Smooth muscle cell (in vitro differentiated cells): ENCODE measurements at regions not wholly inside any gene's neighbourhood (a gene's known extent, or its start where the extent isn't known, plus 50 kb on each side); places are given as distances from the start of the nearest gene placed in this dataset.

Experiments used
- DNase-seq: peaks from one replicate; lab custom pipeline; 2025; ENCODE audit not compliant: unreplicated experiment; lab: John Stamatoyannopoulos, UW
- H2AFZ ChIP-seq: fragments of 200-600 bp; sonication (generic); 2 replicates; pipeline ENCODE4 v1.6.0; 2016; ENCODE audit warnings: antibody characterized with exemption, low read depth, mild to moderate bottlenecking
- H3F3A ChIP-seq: fragments of 200-600 bp; sonication (generic); 2 replicates; pipeline ENCODE4 v1.6.0; 2017; ENCODE audit warnings: antibody characterized with exemption, low read depth
- H3K27ac ChIP-seq: fragments of 200-600 bp; sonication (generic); 2 replicates; pipeline ENCODE4 v1.5.1; 2016; ENCODE audit warnings: low read depth, mild to moderate bottlenecking
- H3K27me3 ChIP-seq: fragments of 200-600 bp; sonication (generic); 2 replicates; pipeline ENCODE4 v1.6.1; 2016; ENCODE audit warnings: low read depth, mild to moderate bottlenecking
- H3K36me3 ChIP-seq: fragments of 200-600 bp; sonication (generic); 2 replicates; pipeline ENCODE4 v1.5.1; 2016; ENCODE audit warnings: low read depth
- H3K4me1 ChIP-seq: fragments of 200-600 bp; sonication (generic); 2 replicates; pipeline ENCODE4 v1.5.1; 2016; ENCODE audit warnings: low read depth
- H3K4me2 ChIP-seq: fragments of 200-600 bp; sonication (generic); 2 replicates; pipeline ENCODE4 v1.6.0; 2016; ENCODE audit warnings: mild to moderate bottlenecking
- H3K4me3 ChIP-seq: fragments of 200-600 bp; sonication (generic); 2 replicates; pipeline ENCODE4 v1.5.1; 2016; ENCODE audit warnings: mild to moderate bottlenecking
- H3K79me2 ChIP-seq: fragments of 200-600 bp; sonication (generic); 2 replicates; pipeline ENCODE4 v1.6.0; 2016; ENCODE audit warnings: low read depth, mild to moderate bottlenecking
- H3K9ac ChIP-seq: fragments of 200-600 bp; sonication (generic); 2 replicates; pipeline ENCODE4 v1.6.0; 2016; ENCODE audit warnings: low read depth
- H3K9me3 ChIP-seq: fragments of 200-600 bp; sonication (generic); replicated peaks from 2 replicates; pipeline ENCODE4 v1.5.1; 2016; ENCODE audit warnings: low read depth
- H4K20me1 ChIP-seq: fragments of 200-600 bp; sonication (generic); 2 replicates; pipeline ENCODE4 v1.6.0; 2016; ENCODE audit warnings: low read depth
- WGBS: methylation state at CpG from one replicate; pipeline ENCODE4 v1.1.7; 2016; ENCODE audit warnings: low lambda C conversion rate; 5-methylcytosine and 5-hydroxymethylcytosine counted together
- TF ChIP-seq, protein P1 (sequence below): fragments of 200-600 bp; sonication (generic); IDR thresholded peaks from 2 replicates; pipeline ENCODE4 v1.5.1; 2017; ENCODE audit warnings: borderline replicate concordance, mild to moderate bottlenecking, antibody characterized with exemption; ENCODE audit not compliant: insufficient read depth, poor library complexity, severe bottlenecking

- no peak overlapping the region for H3K27ac ChIP-seq
- H3K4me1 ChIP-seq, result no peaks in the 10 kb centered on the region
- no peaks in the 10 kb centered on the region for H3F3A ChIP-seq
- no peaks in the 10 kb centered on the region for H3K9me3 ChIP-seq
- DNase-seq, result no peak
- H3K36me3 ChIP-seq, result no peaks in the 10 kb centered on the region
- no peaks in the 10 kb centered on the region for H3K79me2 ChIP-seq
- H3K9ac ChIP-seq, result no peak overlapping the region
- 85% methylated on average over 2 of the region's 2 CpGs for WGBS
- TF ChIP-seq, protein P1, sequence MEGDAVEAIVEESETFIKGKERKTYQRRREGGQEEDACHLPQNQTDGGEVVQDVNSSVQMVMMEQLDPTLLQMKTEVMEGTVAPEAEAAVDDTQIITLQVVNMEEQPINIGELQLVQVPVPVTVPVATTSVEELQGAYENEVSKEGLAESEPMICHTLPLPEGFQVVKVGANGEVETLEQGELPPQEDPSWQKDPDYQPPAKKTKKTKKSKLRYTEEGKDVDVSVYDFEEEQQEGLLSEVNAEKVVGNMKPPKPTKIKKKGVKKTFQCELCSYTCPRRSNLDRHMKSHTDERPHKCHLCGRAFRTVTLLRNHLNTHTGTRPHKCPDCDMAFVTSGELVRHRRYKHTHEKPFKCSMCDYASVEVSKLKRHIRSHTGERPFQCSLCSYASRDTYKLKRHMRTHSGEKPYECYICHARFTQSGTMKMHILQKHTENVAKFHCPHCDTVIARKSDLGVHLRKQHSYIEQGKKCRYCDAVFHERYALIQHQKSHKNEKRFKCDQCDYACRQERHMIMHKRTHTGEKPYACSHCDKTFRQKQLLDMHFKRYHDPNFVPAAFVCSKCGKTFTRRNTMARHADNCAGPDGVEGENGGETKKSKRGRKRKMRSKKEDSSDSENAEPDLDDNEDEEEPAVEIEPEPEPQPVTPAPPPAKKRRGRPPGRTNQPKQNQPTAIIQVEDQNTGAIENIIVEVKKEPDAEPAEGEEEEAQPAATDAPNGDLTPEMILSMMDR, result no peak
- H3K27me3 ChIP-seq, result no peaks in the 10 kb centered on the region
- no peak overlapping the region for H3K4me2 ChIP-seq
- H3K4me3 ChIP-seq, result no peak overlapping the region
- H2AFZ ChIP-seq, result no peak overlapping the region
- no peaks in the 10 kb centered on the region for H4K20me1 ChIP-seq
Measured at GRCh38 chr13:78176880-78177279, 258.2 kb upstream of the EDNRB start.

DNA sequence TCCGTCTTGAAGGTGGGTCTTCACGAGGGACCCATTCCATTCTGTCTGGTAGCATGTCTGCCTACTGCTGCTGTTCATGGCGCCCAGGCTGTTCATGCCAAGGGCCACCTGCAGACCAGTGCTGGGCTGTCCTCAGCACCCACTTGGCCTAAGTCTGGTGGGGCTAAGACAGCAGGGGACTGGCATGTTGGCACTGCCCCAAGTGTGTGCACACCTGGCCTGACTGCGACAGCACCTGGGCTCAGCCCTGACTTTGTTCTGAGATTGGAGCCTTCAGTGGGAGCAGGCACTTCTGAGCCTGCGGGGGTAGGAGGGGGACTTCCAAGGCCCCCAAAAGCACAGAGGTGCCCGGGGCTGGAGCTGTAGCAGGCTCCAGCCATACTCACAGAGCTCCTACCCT, 250.8 kb upstream of the EDNRB start:
- H3K27me3 ChIP-seq, result no peaks in the 10 kb centered on the region
- no peak overlapping the region for H3K27ac ChIP-seq
- TF ChIP-seq, protein P1, result no peak
- DNase-seq, result no peak
- H3K4me2 ChIP-seq, result no peak overlapping the region
- H3K4me3 ChIP-seq, result no peak overlapping the region
- H3K36me3 ChIP-seq, result no peaks in the 10 kb centered on the region
- H2AFZ ChIP-seq, result no peak overlapping the region
- H3K79me2 ChIP-seq, result no peaks in the 10 kb centered on the region
- no peak overlapping the region for H3K9ac ChIP-seq
- no peaks in the 10 kb centered on the region for H3K4me1 ChIP-seq
- H3F3A ChIP-seq, result no peaks in the 10 kb centered on the region
- H3K9me3 ChIP-seq, result no peaks in the 10 kb centered on the region
- H4K20me1 ChIP-seq, result no peaks in the 10 kb centered on the region
- 88% methylated on average over 5 of the region's 6 CpGs for whole genome bisulfite sequencing

GRCh38 chr13:78168981-78169380, 250.3 kb upstream of the EDNRB start:
- WGBS, result 73% methylated on average over 4 of the region's 4 CpGs
- no peak for DNase-seq
- no peak overlapping the region for H3K9ac ChIP-seq

GRCh38 chr13:78161266-78161665, 242.6 kb upstream of the EDNRB start:
- H3K4me1 ChIP-seq, result no peaks in the 10 kb centered on the region
- no peak for DNase-seq
- H3K9ac ChIP-seq, result no peak overlapping the region
- H3K36me3 ChIP-seq, result no peaks in the 10 kb centered on the region
- H3K9me3 ChIP-seq, result no peaks in the 10 kb centered on the region
- no peaks in the 10 kb centered on the region for H4K20me1 ChIP-seq
- no peaks in the 10 kb centered on the region for H3K79me2 ChIP-seq
- no peak overlapping the region for H3K4me3 ChIP-seq
- H2AFZ ChIP-seq, result no peak overlapping the region
- TF ChIP-seq, protein P1, result no peak
- no peak overlapping the region for H3K27ac ChIP-seq
- peak overlapping the region; percentile 50 for H3K4me2 ChIP-seq
- no peaks in the 10 kb centered on the region for H3K27me3 ChIP-seq
- no peaks in the 10 kb centered on the region for H3F3A ChIP-seq

More at GRCh38 chr13:78168981-78169380, 250.3 kb upstream of the EDNRB start:
- TF ChIP-seq, protein P1, result no peak
- H2AFZ ChIP-seq, result no peak overlapping the region
- H3F3A ChIP-seq, result no peaks in the 10 kb centered on the region
- H4K20me1 ChIP-seq, result no peaks in the 10 kb centered on the region
- no peak overlapping the region for H3K27ac ChIP-seq
- H3K4me3 ChIP-seq, result no peak overlapping the region
- no peaks in the 10 kb centered on the region for H3K36me3 ChIP-seq
- no peaks in the 10 kb centered on the region for H3K9me3 ChIP-seq
- H3K27me3 ChIP-seq, result no peaks in the 10 kb centered on the region
- no peaks in the 10 kb centered on the region for H3K4me1 ChIP-seq
- H3K79me2 ChIP-seq, result no peaks in the 10 kb centered on the region
- H3K4me2 ChIP-seq, result no peak overlapping the region
